ENCODE measurements at regions not wholly inside any gene's neighbourhood (a gene's known extent, or its start where the extent isn't known, plus 50 kb on each side); places are given as distances from the start of the nearest gene placed in this dataset.

GRCh38 chr10:53071505-53072125 is 299.0 kb upstream of the MBL2 start:
- ChIA-PET CTCF (no interaction called here), POLR2A (no interaction called here)
- Histone ChIP-seq H3K27me3 (ENCODE audit: control insufficient read depth, insufficient read depth, low read length) (no peaks in the 10 kb centered on the region), H3K4me3 (ENCODE audit: low read depth, low read length) (no peak overlapping the region), H3K36me3 (ENCODE audit: control insufficient read depth, insufficient read depth, low read length) (no peaks in the 10 kb centered on the region)
- no peak for DNase-seq (ENCODE audit: low read depth)
- TF ChIP-seq CTCF (IDR thresholded peaks at IDR 0.05; ENCODE audit: insufficient read depth, low read depth, low read length), result no peak

DNA sequence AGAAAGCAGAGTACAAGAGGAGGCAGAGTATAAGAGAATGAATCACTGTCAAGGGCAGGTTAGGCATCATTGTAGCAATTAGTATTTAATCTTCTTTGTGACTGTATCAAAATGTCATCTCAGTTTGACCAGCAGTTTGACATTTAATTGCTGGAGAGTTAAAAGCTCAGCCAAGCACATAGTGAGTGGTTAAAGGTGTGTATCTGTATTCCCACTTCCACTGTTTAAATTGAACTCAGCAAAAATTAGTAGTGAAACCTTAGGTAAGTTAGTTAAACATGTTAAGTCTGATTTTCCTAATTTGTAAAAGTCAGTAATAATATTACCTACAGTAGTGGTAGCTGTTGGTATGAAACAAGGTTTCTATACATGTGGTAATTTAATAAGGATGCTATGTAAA is 296.4 kb upstream of the MBL2 start:
- ChIA-PET CTCF (no interaction called here), POLR2A (no interaction called here)
- no peaks in the 10 kb centered on the region for H3K27me3 ChIP-seq (ENCODE audit: control insufficient read depth, insufficient read depth, low read length)
- no peak for TF ChIP-seq CTCF (IDR thresholded peaks at IDR 0.05; ENCODE audit: insufficient read depth, low read depth, low read length)
- H3K4me3 ChIP-seq (ENCODE audit: low read depth, low read length), result no peak overlapping the region
- H3K36me3 ChIP-seq (ENCODE audit: control insufficient read depth, insufficient read depth, low read length), result no peaks in the 10 kb centered on the region
- no peak for DNase-seq (ENCODE audit: low read depth)

DNA sequence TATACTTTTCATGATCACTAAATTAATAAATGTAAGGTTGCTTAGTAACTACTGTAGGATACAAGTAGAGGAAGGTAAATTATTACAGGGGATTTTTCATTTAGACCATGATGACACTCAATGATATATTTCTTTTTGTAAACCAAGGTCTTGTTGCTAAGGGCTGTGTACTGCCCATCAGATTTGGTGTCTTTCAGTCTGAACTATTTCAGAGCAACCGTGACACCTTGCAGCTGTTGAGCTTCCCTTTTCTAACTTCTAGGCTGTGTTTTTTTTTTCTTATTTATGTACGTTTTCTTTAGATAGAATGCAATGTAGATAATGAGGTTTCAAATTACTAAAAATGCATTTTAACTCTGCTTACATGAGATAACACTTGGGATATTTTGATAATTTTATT is 292.0 kb upstream of the MBL2 start:
- H3K36me3 ChIP-seq (ENCODE audit: control insufficient read depth, insufficient read depth, low read length), result no peaks in the 10 kb centered on the region
- ChIA-PET CTCF (no interaction called here), POLR2A (no interaction called here)
- no peak for DNase-seq (ENCODE audit: low read depth)
- no peak for TF ChIP-seq CTCF (IDR thresholded peaks at IDR 0.05; ENCODE audit: insufficient read depth, low read depth, low read length)
- no peaks in the 10 kb centered on the region for H3K27me3 ChIP-seq (ENCODE audit: control insufficient read depth, insufficient read depth, low read length)
- H3K4me3 ChIP-seq (ENCODE audit: low read depth, low read length), result no peak overlapping the region

DNA sequence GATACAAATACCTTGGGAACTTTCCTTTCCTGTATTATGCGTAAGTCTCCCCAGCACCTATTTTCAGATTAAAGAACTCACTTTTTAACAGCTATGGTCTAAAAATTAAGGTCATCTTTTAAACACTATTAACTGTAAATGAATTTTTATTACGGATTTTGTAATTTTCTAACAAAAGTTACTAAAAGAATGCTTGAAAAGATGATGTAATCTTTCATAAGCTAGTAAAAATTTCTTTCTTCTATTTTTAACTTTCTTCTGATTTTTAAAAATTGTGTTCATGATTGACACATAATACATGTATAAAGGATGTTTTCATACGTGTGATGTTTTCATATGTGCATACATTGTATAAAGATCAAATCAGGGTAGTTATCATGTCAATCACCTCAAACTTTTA is 291.2 kb upstream of the MBL2 start:
- H3K36me3 ChIP-seq (ENCODE audit: control insufficient read depth, insufficient read depth, low read length), result no peaks in the 10 kb centered on the region
- no peak overlapping the region for H3K4me3 ChIP-seq (ENCODE audit: low read depth, low read length)
- no peak for DNase-seq (ENCODE audit: low read depth)
- ChIA-PET POLR2A (no interaction called here), CTCF (no interaction called here)
- no peak for TF ChIP-seq CTCF (IDR thresholded peaks at IDR 0.05; ENCODE audit: insufficient read depth, low read depth, low read length)
- H3K27me3 ChIP-seq (ENCODE audit: control insufficient read depth, insufficient read depth, low read length), result no peaks in the 10 kb centered on the region

DNA sequence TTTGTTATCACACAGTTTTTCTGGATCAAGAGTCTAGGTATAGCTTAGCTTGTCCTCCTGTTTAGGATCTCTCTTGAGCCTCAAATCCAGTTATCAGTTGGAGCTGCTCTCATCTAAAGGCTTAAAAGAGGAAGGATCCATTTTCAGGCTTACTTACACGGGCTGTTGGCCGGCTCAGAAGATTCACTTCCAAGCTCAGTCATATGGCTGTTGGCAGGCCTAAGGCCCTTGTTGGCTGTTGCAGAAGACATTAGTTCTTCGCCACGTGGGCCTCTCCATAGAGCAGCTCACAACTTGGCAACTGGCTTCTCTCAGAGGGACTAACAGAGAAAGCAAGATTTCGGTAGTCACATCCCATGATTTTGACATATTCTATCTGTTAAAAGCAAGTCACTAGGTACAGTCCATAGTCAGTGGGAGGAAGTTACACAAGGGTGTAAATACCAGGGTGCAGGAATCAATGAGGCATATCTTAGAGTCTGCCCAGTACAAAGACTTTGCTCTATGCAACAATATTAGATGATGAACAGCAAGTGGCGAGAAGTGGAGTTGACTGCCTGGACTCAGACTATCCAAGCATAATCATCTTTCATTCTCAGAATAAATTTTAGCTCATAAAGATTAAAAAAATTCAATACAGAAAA is 280.1 kb upstream of the MBL2 start:
- Histone ChIP-seq H3K27me3 (ENCODE audit: control insufficient read depth, insufficient read depth, low read length) (no peaks in the 10 kb centered on the region), H3K4me3 (ENCODE audit: low read depth, low read length) (no peak overlapping the region), H3K36me3 (ENCODE audit: control insufficient read depth, insufficient read depth, low read length) (no peaks in the 10 kb centered on the region)
- ChIA-PET CTCF (no interaction called here), POLR2A (no interaction called here)
- DNase-seq (ENCODE audit: low read depth), result no peak
- no peak for TF ChIP-seq CTCF (IDR thresholded peaks at IDR 0.05; ENCODE audit: insufficient read depth, low read depth, low read length)
